Thyroid gland (tissue), 4 donors: ENCODE measurements at regions not wholly inside any gene's neighbourhood (a gene's known extent, or its start where the extent isn't known, plus 50 kb on each side); places are given as distances from the start of the nearest gene placed in this dataset.

Experiments
- POLR2A ChIP-seq, 2 donors: fragments of 450-650 bp; IDR thresholded peaks; one replicate each; pipeline ENCODE4 v1.6.1; 2017; ENCODE audit warnings: antibody characterized with exemption in 2 of 2, mild to moderate bottlenecking in 2 of 2, moderate library complexity in 1 of 2
- TF ChIP-seq, protein P1 (sequence below), 6 experiments: fragments of 200-600 bp in 3 of 6; fragments of 450-650 bp in 3 of 6; sonication (generic) in 3 of 6; IDR thresholded peaks; one replicate each; pipeline ENCODE4 v1.5.1; 2016 to 2019; ENCODE audit warnings: antibody characterized with exemption in 6 of 6, mild to moderate bottlenecking in 2 of 6, inconsistent platforms in 1 of 6, moderate library complexity in 1 of 6

DNA sequence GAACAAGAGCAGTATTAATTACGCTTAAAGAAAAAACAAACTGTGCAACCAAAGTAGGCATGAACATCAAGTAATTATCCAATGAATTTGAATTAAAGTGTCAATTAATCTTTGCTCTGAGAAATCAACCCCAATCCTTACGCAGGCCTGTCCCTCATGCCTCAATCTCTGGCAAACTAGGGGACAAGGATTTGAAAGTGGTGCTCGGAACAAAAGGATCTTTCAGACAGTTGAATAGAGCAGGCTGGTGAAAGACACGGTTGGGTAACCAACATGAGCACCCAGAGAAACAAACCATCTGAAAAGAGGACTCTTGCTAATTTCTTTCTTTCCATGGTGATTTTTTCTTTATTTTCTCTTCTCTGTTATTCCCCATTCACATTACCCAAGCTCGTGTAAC lies 203.5 kb upstream of the PHF14 start:
- TF ChIP-seq, protein P1, sequence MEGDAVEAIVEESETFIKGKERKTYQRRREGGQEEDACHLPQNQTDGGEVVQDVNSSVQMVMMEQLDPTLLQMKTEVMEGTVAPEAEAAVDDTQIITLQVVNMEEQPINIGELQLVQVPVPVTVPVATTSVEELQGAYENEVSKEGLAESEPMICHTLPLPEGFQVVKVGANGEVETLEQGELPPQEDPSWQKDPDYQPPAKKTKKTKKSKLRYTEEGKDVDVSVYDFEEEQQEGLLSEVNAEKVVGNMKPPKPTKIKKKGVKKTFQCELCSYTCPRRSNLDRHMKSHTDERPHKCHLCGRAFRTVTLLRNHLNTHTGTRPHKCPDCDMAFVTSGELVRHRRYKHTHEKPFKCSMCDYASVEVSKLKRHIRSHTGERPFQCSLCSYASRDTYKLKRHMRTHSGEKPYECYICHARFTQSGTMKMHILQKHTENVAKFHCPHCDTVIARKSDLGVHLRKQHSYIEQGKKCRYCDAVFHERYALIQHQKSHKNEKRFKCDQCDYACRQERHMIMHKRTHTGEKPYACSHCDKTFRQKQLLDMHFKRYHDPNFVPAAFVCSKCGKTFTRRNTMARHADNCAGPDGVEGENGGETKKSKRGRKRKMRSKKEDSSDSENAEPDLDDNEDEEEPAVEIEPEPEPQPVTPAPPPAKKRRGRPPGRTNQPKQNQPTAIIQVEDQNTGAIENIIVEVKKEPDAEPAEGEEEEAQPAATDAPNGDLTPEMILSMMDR (IDR thresholded peaks at IDR 0.05): no peak
- TF ChIP-seq POLR2A (IDR thresholded peaks at IDR 0.05): no peak
